ENCODE measurements at regions not wholly inside any gene's neighbourhood (a gene's known extent, or its start where the extent isn't known, plus 50 kb on each side); places are given as distances from the start of the nearest gene placed in this dataset.

GRCh38 chrX:69299285-69299684, 134.0 kb upstream of the PJA1 start:
- Histone ChIP-seq H3K4me3 (ENCODE audit: low read depth, low read length) (no peak overlapping the region), H3K36me3 (ENCODE audit: control insufficient read depth, insufficient read depth, low read length) (no peaks in the 10 kb centered on the region), H3K27me3 (ENCODE audit: control insufficient read depth, insufficient read depth, low read length) (no peaks in the 10 kb centered on the region)
- TF ChIP-seq CTCF (IDR thresholded peaks at IDR 0.05; ENCODE audit: insufficient read depth, low read length, poor library complexity, severe bottlenecking), result no peak
- DNase-seq (ENCODE audit: low read depth), result no peak

- DNase-seq (ENCODE audit: low read depth), result no peak
- H3K36me3 ChIP-seq (ENCODE audit: control insufficient read depth, insufficient read depth, low read length), result no peaks in the 10 kb centered on the region
- no peak for TF ChIP-seq CTCF (IDR thresholded peaks at IDR 0.05; ENCODE audit: insufficient read depth, low read length, poor library complexity, severe bottlenecking)
- H3K27me3 ChIP-seq (ENCODE audit: control insufficient read depth, insufficient read depth, low read length), result no peaks in the 10 kb centered on the region
- H3K4me3 ChIP-seq (ENCODE audit: low read depth, low read length), result no peak overlapping the region
Observed at GRCh38 chrX:69298466-69299140, 133.3 kb upstream of the PJA1 start.

- Histone ChIP-seq H3K27me3 (ENCODE audit: control insufficient read depth, insufficient read depth, low read length) (no peaks in the 10 kb centered on the region), H3K36me3 (ENCODE audit: control insufficient read depth, insufficient read depth, low read length) (no peaks in the 10 kb centered on the region), H3K4me3 (ENCODE audit: low read depth, low read length) (no peak overlapping the region)
- no peak for TF ChIP-seq CTCF (IDR thresholded peaks at IDR 0.05; ENCODE audit: insufficient read depth, low read length, poor library complexity, severe bottlenecking)
- DNase-seq (ENCODE audit: low read depth), result no peak
Observed at GRCh38 chrX:69297506-69297905, 132.3 kb upstream of the PJA1 start.

- H3K36me3 ChIP-seq (ENCODE audit: control insufficient read depth, insufficient read depth, low read length), result no peaks in the 10 kb centered on the region
- TF ChIP-seq CTCF (IDR thresholded peaks at IDR 0.05; ENCODE audit: insufficient read depth, low read length, poor library complexity, severe bottlenecking), result no peak
- no peak for DNase-seq (ENCODE audit: low read depth)
Observed at GRCh38 chrX:69293776-69294601, 128.7 kb upstream of the PJA1 start.

GRCh38 chrX:69291116-69291515, 125.9 kb upstream of the PJA1 start:
- no peak for DNase-seq (ENCODE audit: low read depth)
- Histone ChIP-seq H3K36me3 (ENCODE audit: control insufficient read depth, insufficient read depth, low read length) (no peaks in the 10 kb centered on the region), H3K27me3 (ENCODE audit: control insufficient read depth, insufficient read depth, low read length) (peaks cover 4% of the 10 kb centered on the region), H3K4me3 (ENCODE audit: low read depth, low read length) (no peak overlapping the region)
- TF ChIP-seq CTCF (IDR thresholded peaks at IDR 0.05; ENCODE audit: insufficient read depth, low read length, poor library complexity, severe bottlenecking), result no peak

More at GRCh38 chrX:69293776-69294601, 128.7 kb upstream of the PJA1 start:
- peaks cover 2% of the 10 kb centered on the region for H3K27me3 ChIP-seq (ENCODE audit: control insufficient read depth, insufficient read depth, low read length)
- H3K4me3 ChIP-seq (ENCODE audit: low read depth, low read length), result no peak overlapping the region
